ENCODE measurements at regions not wholly inside any gene's neighbourhood (a gene's known extent, or its start where the extent isn't known, plus 50 kb on each side); places are given as distances from the start of the nearest gene placed in this dataset.

GRCh38 chr6:137395316-137395715 is 98.9 kb downstream of the OLIG3 start:
- TF ChIP-seq POLR2A (IDR thresholded peaks at IDR 0.05), result no peak
- no peak for TF ChIP-seq CTCF (IDR thresholded peaks at IDR 0.05 in 4 of 5, conservative IDR thresholded peaks at IDR 0.05 in 1 of 5)

All from gastrocnemius medialis (tissue), 4 donors.